ENCODE measurements at regions not wholly inside any gene's neighbourhood (a gene's known extent, or its start where the extent isn't known, plus 50 kb on each side); places are given as distances from the start of the nearest gene placed in this dataset.

GRCh38 chr1:199122085-199122484 is 483.2 kb downstream of the PTPRC start:
- TF ChIP-seq CTCF (IDR thresholded peaks at IDR 0.05; ENCODE audit: poor library complexity, severe bottlenecking) (no peak), TAF1 (IDR thresholded peaks at IDR 0.05; ENCODE audit: low read depth) (no peak), RAD21 (conservative IDR thresholded peaks at IDR 0.05) (no peak), POLR2AphosphoS5 (IDR thresholded peaks at IDR 0.05) (no peak), EZH2 (IDR thresholded peaks at IDR 0.05; ENCODE audit: borderline replicate concordance, insufficient read depth, low read length, poor library complexity, severe bottlenecking) (no peak), SMC3 (conservative IDR thresholded peaks at IDR 0.05; ENCODE audit: poor library complexity) (no peak), REST (IDR thresholded peaks at IDR 0.05; ENCODE audit: borderline replicate concordance) (no peak), EP300 (conservative IDR thresholded peaks at IDR 0.05; ENCODE audit: poor library complexity, severe bottlenecking) (no peak)

Measured in neural cell (in vitro differentiated cells).